Osteoblast (primary cell): ENCODE measurements at regions not wholly inside any gene's neighbourhood (a gene's known extent, or its start where the extent isn't known, plus 50 kb on each side); places are given as distances from the start of the nearest gene placed in this dataset.
"Not testable (repeated sequence)": the region's sequence is repeated elsewhere in the genome, so short reads cannot be mapped to it uniquely, and the experiment has no call there.

Experiments
- DNase-seq: peaks from one replicate; pipeline ENCODE4 v3.0.0; 2011; ENCODE audit warnings: low spot score, mixed read lengths; ENCODE audit not compliant: insufficient read length; ENCODE audit errors: missing footprints
- H2AFZ ChIP-seq: 2 replicates; pipeline ENCODE4 v1.6.0; 2011; ENCODE audit warnings: mild to moderate bottlenecking, low read length
- H3K27ac ChIP-seq: 2 replicates; pipeline ENCODE4 v1.5.1; 2011; ENCODE audit warnings: mild to moderate bottlenecking, low read depth, low read length, moderate library complexity
- H3K27me3 ChIP-seq: 2 replicates; pipeline ENCODE4 v1.6.0; 2012; ENCODE audit warnings: mild to moderate bottlenecking, control low read depth, inconsistent platforms, low read length, moderate library complexity; ENCODE audit not compliant: insufficient read depth
- H3K36me3 ChIP-seq: 2 replicates; pipeline ENCODE4 v1.5.1; 2011; ENCODE audit warnings: mild to moderate bottlenecking, low read length, control low read depth, moderate library complexity; ENCODE audit not compliant: insufficient read depth
- H3K4me1 ChIP-seq: 2 replicates; pipeline ENCODE4 v1.5.1; 2011; ENCODE audit warnings: mild to moderate bottlenecking, low read length, control low read depth, moderate library complexity; ENCODE audit not compliant: insufficient read depth
- H3K4me2 ChIP-seq: 2 replicates; pipeline ENCODE4 v1.6.0; 2011; ENCODE audit warnings: mild to moderate bottlenecking, low read length; ENCODE audit not compliant: insufficient read depth
- H3K4me3 ChIP-seq: fragments of 200-600 bp; sonication (generic); 3 replicates; pipeline ENCODE4 v1.5.1; 2012; ENCODE audit warnings: mild to moderate bottlenecking, low read length, inconsistent platforms; ENCODE audit not compliant: insufficient read depth
- H3K79me2 ChIP-seq: 2 replicates; pipeline ENCODE4 v1.6.0; 2012; ENCODE audit warnings: mild to moderate bottlenecking, low read length, control low read depth, inconsistent platforms; ENCODE audit not compliant: insufficient read depth
- H3K9me3 ChIP-seq: 2 replicates; pipeline ENCODE4 v1.5.1; 2011; ENCODE audit warnings: low read depth, low read length, control low read depth
- H4K20me1 ChIP-seq: 2 replicates; pipeline ENCODE4 v1.6.0; 2012; ENCODE audit warnings: mild to moderate bottlenecking, low read length, control low read depth; ENCODE audit not compliant: insufficient read depth
- CTCF ChIP-seq: IDR thresholded peaks from 2 replicates; pipeline ENCODE4 v1.5.1; 2011; ENCODE audit warnings: mild to moderate bottlenecking, low read depth, low read length, moderate library complexity; ENCODE audit errors: extremely low read depth

GRCh38 chr14:83714151-83714550, 1815.8 kb upstream of the FLRT2 start:
- no peaks in the 10 kb centered on the region for H3K4me1 ChIP-seq
- no peak for DNase-seq
- no peak overlapping the region for H3K4me3 ChIP-seq
- H3K9me3 ChIP-seq, result peaks cover 3% of the 10 kb centered on the region
- H4K20me1 ChIP-seq, result no peaks in the 10 kb centered on the region
- no peaks in the 10 kb centered on the region for H3K79me2 ChIP-seq
- H3K27me3 ChIP-seq, result no peaks in the 10 kb centered on the region
- no peak overlapping the region for H3K4me2 ChIP-seq
- H3K27ac ChIP-seq, result no peak overlapping the region
- no peak overlapping the region for H2AFZ ChIP-seq
- no peak for TF ChIP-seq CTCF
- no peaks in the 10 kb centered on the region for H3K36me3 ChIP-seq

- not testable (repeated sequence) for H3K4me3 ChIP-seq, H3K9me3 ChIP-seq, H3K27ac ChIP-seq, H3K36me3 ChIP-seq, H3K4me1 ChIP-seq, H3K79me2 ChIP-seq, H4K20me1 ChIP-seq, H2AFZ ChIP-seq, DNase-seq, H3K27me3 ChIP-seq, H3K4me2 ChIP-seq
Observed at GRCh38 chr14:83719435-83719834, 1810.5 kb upstream of the FLRT2 start.

- no peaks in the 10 kb centered on the region for H3K4me1 ChIP-seq
- no peaks in the 10 kb centered on the region for H4K20me1 ChIP-seq
- TF ChIP-seq CTCF, result no peak
- no peaks in the 10 kb centered on the region for H3K79me2 ChIP-seq
- no peak overlapping the region for H2AFZ ChIP-seq
- no peaks in the 10 kb centered on the region for H3K27me3 ChIP-seq
- H3K36me3 ChIP-seq, result no peaks in the 10 kb centered on the region
- H3K9me3 ChIP-seq, result no peaks in the 10 kb centered on the region
- no peak overlapping the region for H3K4me2 ChIP-seq
- H3K27ac ChIP-seq, result no peak overlapping the region
- DNase-seq, result no peak
- H3K4me3 ChIP-seq, result no peak overlapping the region
Observed at GRCh38 chr14:83733670-83734069, 1796.3 kb upstream of the FLRT2 start.

- no peaks in the 10 kb centered on the region for H4K20me1 ChIP-seq
- TF ChIP-seq CTCF, result no peak
- H3K27me3 ChIP-seq, result no peaks in the 10 kb centered on the region
- no peaks in the 10 kb centered on the region for H3K79me2 ChIP-seq
- H3K27ac ChIP-seq, result no peak overlapping the region
- H3K4me2 ChIP-seq, result no peak overlapping the region
- H3K9me3 ChIP-seq, result no peaks in the 10 kb centered on the region
- no peaks in the 10 kb centered on the region for H3K4me1 ChIP-seq
- H3K36me3 ChIP-seq, result no peaks in the 10 kb centered on the region
- no peak overlapping the region for H2AFZ ChIP-seq
- no peak for DNase-seq
- H3K4me3 ChIP-seq, result no peak overlapping the region
Observed at GRCh38 chr14:83734431-83734830, 1795.5 kb upstream of the FLRT2 start.

GRCh38 chr14:83741269-83741668, 1788.7 kb upstream of the FLRT2 start:
- no peak overlapping the region for H2AFZ ChIP-seq
- no peak for TF ChIP-seq CTCF
- H3K36me3 ChIP-seq, result no peaks in the 10 kb centered on the region
- no peaks in the 10 kb centered on the region for H3K79me2 ChIP-seq
- H3K27ac ChIP-seq, result no peak overlapping the region
- no peaks in the 10 kb centered on the region for H4K20me1 ChIP-seq
- no peak for DNase-seq
- no peak overlapping the region for H3K4me2 ChIP-seq
- H3K27me3 ChIP-seq, result no peaks in the 10 kb centered on the region
- H3K4me1 ChIP-seq, result no peaks in the 10 kb centered on the region
- H3K4me3 ChIP-seq, result no peak overlapping the region
- H3K9me3 ChIP-seq, result peaks cover 4% of the 10 kb centered on the region
